ENCODE measurements at regions not wholly inside any gene's neighbourhood (a gene's known extent, or its start where the extent isn't known, plus 50 kb on each side); places are given as distances from the start of the nearest gene placed in this dataset.

- Histone ChIP-seq H3K27me3 (no peaks in the 10 kb centered on the region), H3K27ac (no peak overlapping the region), H3K4me3 (no peak overlapping the region), H3K4me1 (no peaks in the 10 kb centered on the region), H3K9me3 (no peaks in the 10 kb centered on the region), H3K36me3 (replicated peaks in 1 of 2; ENCODE audit: insufficient read depth in 1 of 2, low read depth in 2 of 2) (no peaks in the 10 kb centered on the region)
- TF ChIP-seq CTCF (IDR thresholded peaks at IDR 0.05) (no peak), POLR2A (IDR thresholded peaks at IDR 0.05) (no peak)
- DNase-seq (no peak), ATAC-seq (no peak)
- intact Hi-C loops (cut with DNase I), result no loop called here
- 58 to 63% methylated on average over 6 of the region's 6 CpGs for WGBS, 2 donors
These were observed 490.6 kb downstream of the NEBL start for GRCh38 chr10:20406281-20407104.

DNA sequence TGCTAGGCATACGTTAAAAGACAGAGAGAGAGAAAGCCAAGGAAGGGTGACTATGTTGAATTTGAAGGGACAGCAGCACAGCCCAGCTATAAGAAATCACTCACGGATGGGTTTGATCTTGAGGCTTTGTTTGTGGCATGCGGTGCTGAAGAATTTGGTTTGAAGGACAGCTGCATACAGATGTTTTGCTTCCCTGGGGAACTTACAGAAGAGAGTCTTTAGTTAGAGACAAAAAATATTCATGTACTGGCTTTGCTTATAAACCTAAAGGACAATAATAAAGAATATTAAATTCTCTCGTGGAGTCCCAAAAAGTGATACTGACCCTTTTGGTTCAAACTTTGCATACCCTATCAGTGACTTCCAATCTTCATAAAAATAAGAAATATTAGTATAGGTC is 491.4 kb downstream of the NEBL start:
- no peak for DNase-seq
- intact Hi-C loops (cut with DNase I), result no loop called here
- no peak for TF ChIP-seq POLR2A (IDR thresholded peaks at IDR 0.05)
- TF ChIP-seq CTCF (IDR thresholded peaks at IDR 0.05), result no peak

DNA sequence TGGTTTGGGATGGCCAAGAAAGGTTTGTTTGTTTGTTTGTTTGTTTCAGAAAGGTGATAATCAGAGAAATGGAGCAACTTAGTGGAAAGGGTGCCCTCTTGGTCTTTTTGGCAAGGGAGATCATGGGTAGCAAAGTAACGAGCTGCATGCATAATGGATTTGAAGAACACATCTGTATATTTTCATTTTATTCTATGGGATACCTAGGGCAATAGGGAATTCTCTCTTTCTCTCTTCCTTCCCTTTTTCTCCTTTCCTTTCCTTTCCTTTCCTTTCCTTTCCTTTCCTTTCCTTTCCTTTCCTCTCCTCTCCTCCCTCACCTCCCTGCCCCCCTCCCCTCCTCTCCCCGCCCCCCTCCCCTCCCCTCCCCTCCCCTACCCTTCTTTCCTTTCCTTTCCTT is 492.1 kb downstream of the NEBL start:
- ATAC-seq, result no peak
- intact Hi-C loops (cut with DNase I), result no loop called here
- TF ChIP-seq CTCF (IDR thresholded peaks at IDR 0.05), result no peak
- TF ChIP-seq POLR2A (IDR thresholded peaks at IDR 0.05), result no peak
- no peak for DNase-seq
- H3K27me3 ChIP-seq, result no peaks in the 10 kb centered on the region
- H3K4me1 ChIP-seq, result no peaks in the 10 kb centered on the region
- H3K27ac ChIP-seq, result no peak overlapping the region
- no peaks in the 10 kb centered on the region for H3K9me3 ChIP-seq
- no peak overlapping the region for H3K4me3 ChIP-seq
- WGBS, 2 donors, result 28 to 43% methylated on average over 2 of the region's 2 CpGs
- H3K36me3 ChIP-seq (replicated peaks in 1 of 2; ENCODE audit: insufficient read depth in 1 of 2, low read depth in 2 of 2), result no peaks in the 10 kb centered on the region

More for the DNA sequence above, 491.4 kb downstream of the NEBL start:
- no peak overlapping the region for H3K4me3 ChIP-seq
- no peaks in the 10 kb centered on the region for H3K9me3 ChIP-seq
- ATAC-seq, result no peak
- WGBS, 2 donors, result 44 to 47% methylated on average over 4 of the region's 4 CpGs
- H3K27ac ChIP-seq, result no peak overlapping the region
- H3K27me3 ChIP-seq, result no peaks in the 10 kb centered on the region
- H3K36me3 ChIP-seq (replicated peaks in 1 of 2; ENCODE audit: insufficient read depth in 1 of 2, low read depth in 2 of 2), result no peaks in the 10 kb centered on the region
- no peaks in the 10 kb centered on the region for H3K4me1 ChIP-seq

DNA sequence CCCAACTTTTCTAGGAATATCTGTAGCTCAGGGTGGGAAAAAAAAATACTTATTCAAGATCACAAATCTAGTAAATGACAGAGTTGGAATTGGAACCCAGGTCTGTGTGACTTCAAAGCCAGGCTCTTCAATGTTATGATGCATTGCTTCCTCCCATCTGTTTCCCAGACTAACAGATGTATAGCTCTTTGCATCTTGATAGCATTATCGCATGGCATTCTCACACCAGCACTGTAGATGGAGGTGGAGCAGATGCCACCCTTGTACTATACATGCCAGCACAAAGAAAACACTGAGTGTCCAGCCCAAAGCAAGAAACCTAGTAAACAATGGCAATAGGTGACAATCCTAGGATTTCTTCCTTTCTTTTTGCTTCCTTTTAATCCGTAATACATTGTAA is 497.3 kb downstream of the NEBL start:
- TF ChIP-seq POLR2A (IDR thresholded peaks at IDR 0.05) (no peak), CTCF (IDR thresholded peaks at IDR 0.05) (no peak)
- Histone ChIP-seq H3K9me3 (no peaks in the 10 kb centered on the region), H3K27ac (no peak overlapping the region), H3K27me3 (no peaks in the 10 kb centered on the region), H3K4me3 (no peak overlapping the region), H3K36me3 (replicated peaks in 1 of 2; ENCODE audit: insufficient read depth in 1 of 2, low read depth in 2 of 2) (no peaks in the 10 kb centered on the region), H3K4me1 (no peaks in the 10 kb centered on the region)
- ATAC-seq (no peak), DNase-seq (no peak)
- intact Hi-C loops (cut with DNase I), result no loop called here
- 59 to 66% methylated on average over 2 of the region's 2 CpGs for WGBS, 2 donors

GRCh38 chr10:20396701-20397100 is 500.4 kb downstream of the NEBL start:
- intact Hi-C loops (cut with DNase I), result no loop called here
- no peak for TF ChIP-seq POLR2A (IDR thresholded peaks at IDR 0.05)
- TF ChIP-seq CTCF (IDR thresholded peaks at IDR 0.05), result no peak

More at GRCh38 chr10:20396701-20397100, 500.4 kb downstream of the NEBL start:
- Histone ChIP-seq H3K27ac (no peak overlapping the region), H3K4me1 (no peaks in the 10 kb centered on the region), H3K4me3 (no peak overlapping the region), H3K36me3 (replicated peaks in 1 of 2; ENCODE audit: insufficient read depth in 1 of 2, low read depth in 2 of 2) (no peaks in the 10 kb centered on the region), H3K27me3 (no peaks in the 10 kb centered on the region), H3K9me3 (no peaks in the 10 kb centered on the region)
- 61 to 72% methylated on average over 4 of the region's 4 CpGs for WGBS, 2 donors
- no peak for DNase-seq
- ATAC-seq, result no peak

Measured in body of pancreas (tissue), 4 donors.